Glutamatergic neuron (in vitro differentiated cells): ENCODE measurements at regions not wholly inside any gene's neighbourhood (a gene's known extent, or its start where the extent isn't known, plus 50 kb on each side); places are given as distances from the start of the nearest gene placed in this dataset.
"Not testable (repeated sequence)": the region's sequence is repeated elsewhere in the genome, so short reads cannot be mapped to it uniquely, and the experiment has no call there.

ENCODE experiments used
- DNase-seq: peaks from one replicate; pipeline ENCODE4 v3.0.0; 2022
- H3K27ac Mint-ChIP-seq: one replicate; pipeline ENCODE4 v1.8.0; 2020; ENCODE audit warnings: mild to moderate bottlenecking, mixed read lengths, inconsistent platforms; ENCODE audit not compliant: unreplicated experiment
- H3K27me3 Mint-ChIP-seq: one replicate; pipeline ENCODE4 v1.8.0; 2020; ENCODE audit warnings: mild to moderate bottlenecking, moderate library complexity, mixed read lengths, inconsistent platforms; ENCODE audit not compliant: unreplicated experiment
- H3K36me3 Mint-ChIP-seq: one replicate; pipeline ENCODE4 v1.8.0; 2020; ENCODE audit warnings: mild to moderate bottlenecking, mixed read lengths, inconsistent platforms; ENCODE audit not compliant: unreplicated experiment
- H3K4me1 Mint-ChIP-seq: one replicate; pipeline ENCODE4 v1.8.0; 2020; ENCODE audit warnings: mild to moderate bottlenecking, low read depth, mixed read lengths, inconsistent platforms; ENCODE audit not compliant: unreplicated experiment
- H3K4me3 Mint-ChIP-seq: one replicate; pipeline ENCODE4 v1.8.0; 2020; ENCODE audit warnings: mild to moderate bottlenecking, mixed read lengths, inconsistent platforms; ENCODE audit not compliant: unreplicated experiment
- H3K9me3 Mint-ChIP-seq: one replicate; pipeline ENCODE4 v1.8.0; 2020; ENCODE audit warnings: mild to moderate bottlenecking, moderate library complexity, mixed read lengths, inconsistent platforms; ENCODE audit not compliant: unreplicated experiment
- TF ChIP-seq, protein P1 (sequence below): fragments of 200-600 bp; sonication (generic); IDR thresholded peaks from one replicate; pipeline ENCODE4 v1.5.0; 2021; ENCODE audit not compliant: partially characterized antibody, unreplicated experiment

DNA sequence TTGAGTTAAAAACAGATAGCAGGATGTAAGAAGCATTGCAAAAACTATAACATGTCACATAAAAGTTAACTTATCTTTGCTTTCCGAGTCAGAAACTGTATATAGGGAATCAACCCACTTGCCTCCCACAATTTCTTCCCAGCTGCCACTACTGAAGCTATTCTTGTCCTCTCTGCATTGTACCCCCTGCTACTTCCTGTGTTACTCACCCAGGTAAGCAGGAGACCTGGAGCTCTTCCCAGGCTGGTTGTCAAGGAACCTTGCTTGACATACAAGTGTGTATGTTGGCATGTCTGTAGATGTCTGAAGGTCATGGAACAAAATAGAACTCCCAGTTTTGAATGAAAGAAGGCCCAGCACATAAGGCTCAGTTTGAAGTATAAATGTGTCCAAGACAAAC, 74.3 kb upstream of the LRRC4C start:
- H3K27ac Mint-ChIP-seq = no peak overlapping the region
- DNase-seq = no peak
- H3K27me3 Mint-ChIP-seq = no peaks in the 10 kb centered on the region
- no peaks in the 10 kb centered on the region for H3K9me3 Mint-ChIP-seq
- H3K4me1 Mint-ChIP-seq = no peaks in the 10 kb centered on the region
- no peak overlapping the region for H3K4me3 Mint-ChIP-seq
- TF ChIP-seq, protein P1, sequence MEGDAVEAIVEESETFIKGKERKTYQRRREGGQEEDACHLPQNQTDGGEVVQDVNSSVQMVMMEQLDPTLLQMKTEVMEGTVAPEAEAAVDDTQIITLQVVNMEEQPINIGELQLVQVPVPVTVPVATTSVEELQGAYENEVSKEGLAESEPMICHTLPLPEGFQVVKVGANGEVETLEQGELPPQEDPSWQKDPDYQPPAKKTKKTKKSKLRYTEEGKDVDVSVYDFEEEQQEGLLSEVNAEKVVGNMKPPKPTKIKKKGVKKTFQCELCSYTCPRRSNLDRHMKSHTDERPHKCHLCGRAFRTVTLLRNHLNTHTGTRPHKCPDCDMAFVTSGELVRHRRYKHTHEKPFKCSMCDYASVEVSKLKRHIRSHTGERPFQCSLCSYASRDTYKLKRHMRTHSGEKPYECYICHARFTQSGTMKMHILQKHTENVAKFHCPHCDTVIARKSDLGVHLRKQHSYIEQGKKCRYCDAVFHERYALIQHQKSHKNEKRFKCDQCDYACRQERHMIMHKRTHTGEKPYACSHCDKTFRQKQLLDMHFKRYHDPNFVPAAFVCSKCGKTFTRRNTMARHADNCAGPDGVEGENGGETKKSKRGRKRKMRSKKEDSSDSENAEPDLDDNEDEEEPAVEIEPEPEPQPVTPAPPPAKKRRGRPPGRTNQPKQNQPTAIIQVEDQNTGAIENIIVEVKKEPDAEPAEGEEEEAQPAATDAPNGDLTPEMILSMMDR = no peak
- no peaks in the 10 kb centered on the region for H3K36me3 Mint-ChIP-seq

DNA sequence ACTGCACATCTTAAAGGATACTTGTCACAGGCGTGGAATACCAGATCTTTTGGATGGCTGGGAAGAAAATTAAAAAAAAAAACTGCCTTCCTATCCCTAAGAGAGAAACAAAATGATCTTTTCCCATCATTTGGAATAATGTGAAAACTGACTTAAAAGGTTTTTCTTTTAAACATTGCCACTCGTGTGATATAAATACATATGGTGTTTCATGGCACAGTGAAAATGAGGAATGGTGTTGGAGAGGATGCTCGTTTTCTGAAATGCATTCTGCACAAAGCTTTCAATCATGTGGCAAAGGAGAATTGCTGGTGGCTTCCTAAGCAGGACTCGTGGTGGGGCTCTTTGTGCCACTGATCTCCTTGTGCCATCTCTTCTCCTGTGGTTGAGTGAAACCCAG, 74.9 kb upstream of the LRRC4C start:
- H3K9me3 Mint-ChIP-seq = no peaks in the 10 kb centered on the region
- no peak overlapping the region for H3K27ac Mint-ChIP-seq
- DNase-seq = no peak
- TF ChIP-seq, protein P1 = no peak
- no peaks in the 10 kb centered on the region for H3K4me1 Mint-ChIP-seq
- no peaks in the 10 kb centered on the region for H3K36me3 Mint-ChIP-seq
- no peak overlapping the region for H3K4me3 Mint-ChIP-seq
- H3K27me3 Mint-ChIP-seq = no peaks in the 10 kb centered on the region

DNA sequence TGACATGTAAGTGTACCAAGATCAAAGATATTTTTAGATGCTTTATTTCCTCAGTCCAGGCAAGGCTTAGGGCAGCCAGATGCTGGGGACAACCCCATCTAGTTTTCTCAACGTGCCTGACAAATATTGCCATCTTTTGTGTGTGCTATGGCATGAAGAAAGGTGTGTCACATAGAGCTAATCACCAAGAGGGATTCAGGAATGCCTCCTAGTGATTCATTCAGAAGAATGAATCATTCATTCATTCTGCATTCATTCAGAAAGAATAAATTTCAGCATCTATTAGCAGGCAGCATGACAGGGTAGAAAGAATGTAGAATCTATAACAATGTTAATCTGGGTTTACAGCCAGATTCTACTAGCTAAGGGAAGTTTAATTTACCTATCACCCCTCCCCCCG, 75.4 kb upstream of the LRRC4C start:
- Mint-ChIP-seq H3K4me1 (no peaks in the 10 kb centered on the region), H3K27me3 (no peaks in the 10 kb centered on the region), H3K9me3 (no peaks in the 10 kb centered on the region), H3K27ac (no peak overlapping the region), H3K36me3 (no peaks in the 10 kb centered on the region), H3K4me3 (no peak overlapping the region)
- TF ChIP-seq, protein P1 = no peak
- DNase-seq = no peak

DNA sequence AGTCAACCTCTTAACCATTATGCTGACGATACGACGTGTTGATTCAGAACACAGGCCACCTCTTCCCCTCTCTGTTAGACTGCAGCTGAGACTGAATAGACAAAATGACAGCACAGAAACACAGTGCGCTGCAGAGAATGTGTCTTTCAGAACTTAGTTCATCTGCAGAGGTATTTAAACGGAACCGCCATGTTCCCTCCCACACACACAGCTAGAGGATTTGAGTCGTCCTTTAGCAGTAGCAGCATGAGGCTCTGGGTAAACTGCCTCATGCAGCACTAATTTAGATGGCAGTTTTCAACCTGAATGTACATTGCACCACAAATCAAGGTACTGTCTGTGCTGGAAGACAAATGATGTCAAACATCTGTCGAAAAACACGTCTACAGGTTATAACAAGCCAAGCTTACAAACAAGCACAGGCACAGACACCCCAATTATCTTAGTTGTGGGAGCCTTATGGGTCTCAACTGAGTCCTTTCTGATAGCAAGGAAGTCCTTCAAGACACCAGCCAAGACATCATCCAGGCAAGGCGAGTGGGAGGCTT, 76.6 kb upstream of the LRRC4C start:
- Mint-ChIP-seq H3K4me1 (no peaks in the 10 kb centered on the region), H3K36me3 (no peaks in the 10 kb centered on the region), H3K27ac (no peak overlapping the region), H3K9me3 (no peaks in the 10 kb centered on the region), H3K4me3 (no peak overlapping the region), H3K27me3 (no peaks in the 10 kb centered on the region)
- no peak for DNase-seq
- TF ChIP-seq, protein P1 = no peak

- not testable (repeated sequence) for H3K36me3 Mint-ChIP-seq, H3K27ac Mint-ChIP-seq, H3K4me1 Mint-ChIP-seq, H3K4me3 Mint-ChIP-seq, H3K27me3 Mint-ChIP-seq, DNase-seq, H3K9me3 Mint-ChIP-seq
Measured at GRCh38 chr11:41544902-41545301, 85.5 kb upstream of the LRRC4C start.
